Testis (tissue), 2 donors: ENCODE measurements at regions not wholly inside any gene's neighbourhood (a gene's known extent, or its start where the extent isn't known, plus 50 kb on each side); places are given as distances from the start of the nearest gene placed in this dataset.

Experiments
- CTCF ChIP-seq, 3 experiments: fragments of 450-650 bp in 2 of 3; fragments of 200-600 bp in 1 of 3; sonication (generic) in 1 of 3; IDR thresholded peaks; one replicate each; pipeline ENCODE4 v1.5.1; 2016 to 2019; ENCODE audit warnings: antibody characterized with exemption in 3 of 3, mild to moderate bottlenecking in 2 of 3, moderate library complexity in 1 of 3
- POLR2A ChIP-seq: fragments of 450-650 bp; IDR thresholded peaks from one replicate; pipeline ENCODE4 v1.6.1; 2017; ENCODE audit warnings: antibody characterized with exemption, mild to moderate bottlenecking, moderate library complexity

- TF ChIP-seq POLR2A (no peak), CTCF (IDR thresholded peaks at IDR 0.05) (no peak)
Observed at GRCh38 chr18:1993866-1994265, 577.4 kb downstream of the METTL4 start.
